ENCODE measurements at regions not wholly inside any gene's neighbourhood (a gene's known extent, or its start where the extent isn't known, plus 50 kb on each side); places are given as distances from the start of the nearest gene placed in this dataset.
A peak's percentile ranks its signal among the peaks of the same experiment; 100 is the strongest.
"Not testable (repeated sequence)": the region's sequence is repeated elsewhere in the genome, so short reads cannot be mapped to it uniquely, and the experiment has no call there.

- DNase-seq (ENCODE audit: low spot score): peak; percentile 72
Measured at GRCh38 chr7:68224041-68224741, 1227.6 kb downstream of the TYW1 start.

- not testable (repeated sequence) for DNase-seq (ENCODE audit: low spot score)
Measured at GRCh38 chr7:68231011-68231410, 1234.4 kb downstream of the TYW1 start.

- DNase-seq (ENCODE audit: low spot score): no peak
Measured at GRCh38 chr7:68235937-68236336, 1239.3 kb downstream of the TYW1 start.

DNA sequence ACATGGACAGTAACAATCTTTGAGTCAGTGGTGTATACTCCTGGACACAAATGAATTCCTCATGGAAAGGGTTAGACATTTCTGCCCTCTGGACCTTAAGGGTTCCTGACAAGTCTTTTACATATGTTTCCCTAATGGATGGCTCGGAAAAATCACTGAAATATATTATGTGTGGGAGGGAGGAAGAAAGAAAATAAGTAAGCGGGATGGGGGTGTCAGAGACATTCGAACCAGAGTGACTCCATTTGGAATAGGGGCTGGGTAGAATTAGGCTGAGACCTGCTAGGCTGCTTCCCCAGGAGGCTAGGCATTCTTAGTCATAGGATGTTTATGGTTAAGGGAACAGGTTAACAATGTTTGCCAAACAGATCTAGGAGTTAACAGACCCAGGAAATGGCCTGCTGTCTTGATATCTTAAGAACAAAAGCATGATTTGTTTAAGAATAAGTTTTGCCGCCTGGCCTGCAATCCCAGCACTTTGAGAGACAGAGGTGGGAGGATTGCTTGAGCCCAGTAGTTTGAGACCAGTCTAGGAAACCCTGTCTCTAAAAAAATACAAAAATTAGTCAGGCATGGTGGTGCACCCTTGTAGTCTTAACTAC, 1241.7 kb downstream of the TYW1 start:
- DNase-seq (ENCODE audit: low spot score): no peak

DNA sequence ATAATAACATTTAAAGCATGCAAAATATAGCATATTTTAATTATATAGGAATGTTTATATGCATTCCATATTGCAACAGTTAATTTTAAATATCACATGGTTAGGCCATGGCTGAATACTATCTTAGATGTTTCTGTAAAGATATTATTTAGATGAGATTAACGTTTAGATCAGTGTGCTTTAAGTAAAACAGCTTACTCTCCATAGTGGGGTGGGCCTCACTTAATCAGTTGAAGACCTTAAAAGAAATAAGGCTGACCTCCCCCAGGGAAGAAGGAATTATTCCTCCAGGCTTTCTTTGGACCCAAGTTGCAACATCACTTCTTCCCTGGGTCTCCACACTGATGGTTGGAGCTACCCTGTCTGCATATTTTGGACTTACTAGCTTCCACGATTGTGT, 1246.5 kb downstream of the TYW1 start:
- DNase-seq (ENCODE audit: low spot score): no peak

GRCh38 chr7:68244389-68244788, 1247.8 kb downstream of the TYW1 start:
- DNase-seq (ENCODE audit: low spot score): no peak

DNA sequence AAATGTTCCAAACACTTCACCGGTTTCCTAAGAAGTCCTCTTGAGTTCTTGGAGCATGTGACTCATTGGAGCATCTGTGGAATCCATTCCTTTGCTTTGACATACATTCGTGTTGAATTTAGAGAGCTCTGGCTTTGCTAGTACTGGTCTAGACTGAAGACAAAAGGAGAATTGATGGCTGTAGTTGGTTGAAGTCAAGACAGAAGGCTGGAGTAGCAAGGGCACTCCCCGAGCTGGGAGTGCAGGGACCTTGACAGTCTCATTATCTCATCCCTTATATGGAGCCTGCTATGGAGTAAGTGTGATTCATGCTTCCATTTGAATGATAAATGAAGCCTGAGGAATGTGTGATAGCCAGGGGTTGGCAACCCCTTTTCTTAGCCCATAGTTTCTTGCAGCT, 1249.1 kb downstream of the TYW1 start:
- DNase-seq (ENCODE audit: low spot score): no peak

DNA sequence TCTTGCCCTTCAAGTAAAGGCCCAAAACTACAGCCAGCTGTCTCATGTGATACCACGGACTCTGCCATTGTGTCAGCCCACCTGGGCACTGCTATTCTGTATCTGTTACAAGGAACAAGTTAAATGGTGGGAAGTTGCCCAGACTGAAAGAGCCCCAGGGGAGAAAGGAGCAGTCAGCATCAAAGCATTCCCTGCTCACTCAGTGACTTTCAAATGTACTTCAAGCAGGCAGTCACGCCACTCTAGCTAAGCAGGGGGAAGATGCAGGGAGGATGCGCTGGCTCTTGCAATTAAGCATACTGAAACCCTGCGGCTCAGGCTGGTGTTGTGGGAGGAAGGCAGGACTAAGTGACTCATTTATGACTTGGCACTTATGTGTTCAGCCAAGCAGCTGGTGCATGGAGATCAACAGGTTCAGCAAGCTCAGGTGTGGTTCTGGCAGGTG, 1249.6 kb downstream of the TYW1 start:
- no peak for DNase-seq (ENCODE audit: low spot score)

GRCh38 chr7:68247126-68247525, 1250.5 kb downstream of the TYW1 start:
- no peak for DNase-seq (ENCODE audit: low spot score)

- DNase-seq (ENCODE audit: low spot score): no peak
Measured at GRCh38 chr7:68247571-68247970, 1250.9 kb downstream of the TYW1 start.

- DNase-seq (ENCODE audit: low spot score): no peak
Measured at GRCh38 chr7:68248973-68249372, 1252.3 kb downstream of the TYW1 start.

DNA sequence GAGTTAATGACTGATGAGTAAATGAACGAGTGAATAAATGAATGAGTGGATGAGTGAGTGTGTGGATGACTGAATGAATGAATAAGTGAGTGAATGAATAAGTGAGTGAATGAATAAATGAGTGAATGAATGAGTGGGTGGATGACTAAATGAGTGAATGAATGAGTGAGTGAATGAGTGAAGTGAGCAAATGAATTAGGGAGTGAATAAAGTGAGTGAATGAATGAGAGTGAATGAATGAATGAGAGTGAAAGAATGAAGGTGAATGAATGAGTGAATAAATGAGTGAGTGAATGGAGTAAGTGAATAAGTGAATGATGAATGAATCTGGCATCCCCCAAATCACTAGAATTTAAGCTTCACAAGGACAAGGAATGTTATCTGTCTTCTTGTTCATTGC, 1253.0 kb downstream of the TYW1 start:
- no peak for DNase-seq (ENCODE audit: low spot score)

GRCh38 chr7:68250143-68250542, 1253.5 kb downstream of the TYW1 start:
- peak; percentile 11 for DNase-seq (ENCODE audit: low spot score)

- not testable (repeated sequence) for DNase-seq (ENCODE audit: low spot score)
Measured at GRCh38 chr7:68254815-68255214, 1258.2 kb downstream of the TYW1 start.

GRCh38 chr7:68256295-68256694, 1259.7 kb downstream of the TYW1 start:
- no peak for DNase-seq (ENCODE audit: low spot score)

GRCh38 chr7:68258609-68259008, 1262.0 kb downstream of the TYW1 start:
- DNase-seq (ENCODE audit: low spot score): no peak

- no peak for DNase-seq (ENCODE audit: low spot score)
Measured at GRCh38 chr7:68265258-68265657, 1268.6 kb downstream of the TYW1 start.

DNA sequence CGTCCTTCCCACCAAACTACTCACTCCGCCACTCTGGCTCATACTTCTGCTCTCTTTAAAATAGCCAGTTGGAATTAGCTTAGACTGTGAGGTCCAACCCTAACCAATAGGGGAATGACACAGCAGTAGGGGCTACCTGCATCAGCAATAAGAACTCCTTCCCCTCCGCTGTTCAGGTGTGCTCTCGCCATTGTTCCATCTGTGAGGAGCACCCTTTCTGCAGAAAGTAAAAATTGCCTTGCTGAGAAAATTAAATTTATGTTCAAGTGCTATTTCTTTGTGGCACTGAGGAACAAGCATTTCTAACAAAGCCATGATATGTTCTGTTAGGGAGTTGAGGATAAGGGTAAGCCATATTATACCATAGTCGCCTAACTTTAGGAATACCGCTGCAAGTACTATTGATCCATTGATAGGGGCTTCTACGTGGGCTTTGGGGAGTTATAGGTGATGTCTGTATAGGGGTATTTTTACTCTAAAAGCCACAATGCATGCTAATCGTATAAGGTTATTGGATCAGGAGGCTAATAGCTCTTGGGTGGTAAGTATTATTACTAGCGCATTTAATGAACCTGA, 1269.5 kb downstream of the TYW1 start:
- DNase-seq (ENCODE audit: low spot score): no peak

DNA sequence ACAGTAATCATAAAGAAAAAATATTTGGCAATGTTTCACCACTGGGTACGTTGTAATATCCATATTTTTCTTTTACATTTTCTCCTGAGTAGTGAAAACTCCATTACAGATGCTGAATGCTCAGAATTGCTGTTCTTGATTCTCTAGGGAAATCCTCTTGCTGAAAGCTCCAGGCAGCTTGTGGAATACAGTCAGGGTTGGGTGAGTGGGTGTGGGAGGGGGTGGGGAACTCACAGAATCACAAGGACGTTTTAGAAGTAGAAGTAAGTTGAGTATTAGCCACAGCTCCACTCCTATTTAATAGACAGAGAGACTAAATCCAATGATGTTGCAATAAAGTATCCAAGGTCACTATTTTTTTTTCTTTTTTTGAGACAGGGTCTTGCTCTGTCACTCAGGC, 1270.9 kb downstream of the TYW1 start:
- DNase-seq (ENCODE audit: low spot score): no peak

DNA sequence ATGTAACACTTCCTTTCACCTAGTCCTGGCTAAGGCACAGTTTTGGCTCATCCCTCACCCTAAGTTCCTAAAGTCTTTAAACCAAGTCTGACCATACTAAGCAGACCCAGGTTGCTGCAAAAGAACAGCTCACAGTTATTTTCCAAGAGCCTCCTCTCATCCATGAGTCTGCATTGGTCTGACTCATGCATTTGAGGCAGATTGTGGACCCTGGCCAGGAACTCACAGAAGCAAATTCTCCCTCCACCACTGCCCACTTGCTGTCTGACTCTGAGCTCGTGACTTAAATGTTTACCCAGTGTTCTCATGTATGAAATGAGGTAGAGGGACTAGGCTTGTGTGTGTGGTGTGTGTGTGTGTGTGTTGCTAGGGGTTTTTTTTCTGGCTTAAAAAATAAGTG, 1272.8 kb downstream of the TYW1 start:
- no peak for DNase-seq (ENCODE audit: low spot score)

DNA sequence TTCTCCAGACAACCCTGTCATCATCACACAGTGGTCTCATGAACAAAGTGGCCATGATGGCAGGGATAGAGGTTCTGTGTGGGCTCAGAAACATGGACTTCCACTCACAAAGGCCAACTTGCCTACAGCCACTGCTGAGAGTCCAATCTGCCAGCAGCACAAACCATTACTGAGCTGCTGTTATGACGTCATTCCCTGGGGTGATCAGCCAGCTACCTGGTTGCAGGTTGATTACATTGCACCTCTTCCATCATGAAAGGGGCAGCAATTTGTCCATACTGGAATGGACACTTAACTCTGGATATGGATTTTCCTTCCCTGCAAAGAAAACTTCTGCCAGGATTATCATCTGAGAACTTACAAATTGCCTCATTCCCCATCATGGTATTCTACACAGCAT, 1275.9 kb downstream of the TYW1 start:
- DNase-seq (ENCODE audit: low spot score): no peak

DNA sequence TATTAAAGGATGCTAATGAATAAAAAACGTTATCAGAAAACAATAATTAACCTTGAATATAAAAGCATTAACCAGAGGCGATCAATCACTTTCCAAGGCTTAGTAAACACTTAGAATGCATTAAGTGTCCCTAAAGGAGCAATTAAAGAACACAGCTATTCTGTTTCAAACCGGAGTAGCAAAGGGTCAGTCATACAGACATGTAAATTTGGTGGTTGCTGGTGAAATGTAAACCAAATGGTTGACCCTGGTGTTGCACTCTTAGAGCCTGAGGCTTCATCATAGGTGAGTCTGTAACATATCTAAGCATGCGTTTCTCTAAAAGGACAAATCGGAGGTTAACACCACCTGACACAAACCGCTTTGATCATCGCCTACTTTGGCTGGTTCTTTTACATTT, 1280.1 kb downstream of the TYW1 start:
- DNase-seq (ENCODE audit: low spot score): no peak

DNA sequence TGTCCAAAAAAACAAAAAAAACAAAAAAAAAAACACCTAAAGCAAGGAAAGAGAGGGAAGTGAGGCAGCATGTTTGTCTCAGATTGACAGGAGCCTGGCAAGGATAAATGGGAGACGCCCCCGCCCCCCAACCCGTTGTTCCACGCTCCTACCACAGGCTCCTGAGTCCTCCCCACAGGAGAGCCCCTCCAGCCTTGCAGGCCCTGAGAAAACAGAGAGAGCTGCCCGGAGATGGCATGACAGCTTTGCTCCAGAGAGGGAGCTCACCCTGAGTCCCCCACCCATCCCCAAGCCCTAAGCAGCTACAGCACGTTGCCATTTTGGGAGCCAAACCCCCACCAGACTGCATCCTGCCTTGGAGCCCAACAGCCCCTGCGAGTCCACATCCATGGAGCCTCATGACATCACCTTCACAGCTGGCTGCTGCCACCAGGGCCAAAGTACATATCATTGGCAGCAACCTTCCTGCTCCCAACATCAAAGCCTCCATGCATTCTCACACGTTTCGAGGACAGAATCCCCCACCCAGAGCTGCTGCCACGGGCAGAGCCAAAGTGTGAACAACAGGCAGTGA, 1283.3 kb downstream of the TYW1 start:
- no peak for DNase-seq (ENCODE audit: low spot score)
